HFFc6 (cell line): ENCODE measurements at regions not wholly inside any gene's neighbourhood (a gene's known extent, or its start where the extent isn't known, plus 50 kb on each side); places are given as distances from the start of the nearest gene placed in this dataset.

Experiments used
- DNase-seq: peaks from one replicate; pipeline ENCODE4 v3.0.0-alpha.2; 2018
- H3K27ac Mint-ChIP-seq: 2 replicates; pipeline ENCODE4 v1.8.0; 2020; ENCODE audit warnings: mild to moderate bottlenecking, mixed read lengths
- H3K27me3 Mint-ChIP-seq: 2 replicates; pipeline ENCODE4 v1.8.0; 2021; ENCODE audit warnings: mild to moderate bottlenecking, moderate library complexity, mixed read lengths; ENCODE audit not compliant: insufficient read depth
- H3K36me3 Mint-ChIP-seq: 2 replicates; pipeline ENCODE4 v1.8.0; 2021; ENCODE audit warnings: low read depth, mixed read lengths
- H3K4me1 Mint-ChIP-seq: 2 replicates; pipeline ENCODE4 v1.8.0; 2020; ENCODE audit warnings: low read depth, mixed read lengths
- H3K4me3 Mint-ChIP-seq: 2 replicates; pipeline ENCODE4 v1.8.0; 2020; ENCODE audit warnings: mild to moderate bottlenecking, moderate library complexity, mixed read lengths
- H3K9me3 Mint-ChIP-seq: 2 replicates; pipeline ENCODE4 v1.8.0; 2020; ENCODE audit warnings: mild to moderate bottlenecking, mixed read lengths
- CTCF ChIP-seq: fragments of 200-600 bp; sonication (generic); IDR thresholded peaks from 2 replicates; pipeline ENCODE4 v1.5.0; 2021; ENCODE audit warnings: antibody characterized with exemption, mild to moderate bottlenecking

DNA sequence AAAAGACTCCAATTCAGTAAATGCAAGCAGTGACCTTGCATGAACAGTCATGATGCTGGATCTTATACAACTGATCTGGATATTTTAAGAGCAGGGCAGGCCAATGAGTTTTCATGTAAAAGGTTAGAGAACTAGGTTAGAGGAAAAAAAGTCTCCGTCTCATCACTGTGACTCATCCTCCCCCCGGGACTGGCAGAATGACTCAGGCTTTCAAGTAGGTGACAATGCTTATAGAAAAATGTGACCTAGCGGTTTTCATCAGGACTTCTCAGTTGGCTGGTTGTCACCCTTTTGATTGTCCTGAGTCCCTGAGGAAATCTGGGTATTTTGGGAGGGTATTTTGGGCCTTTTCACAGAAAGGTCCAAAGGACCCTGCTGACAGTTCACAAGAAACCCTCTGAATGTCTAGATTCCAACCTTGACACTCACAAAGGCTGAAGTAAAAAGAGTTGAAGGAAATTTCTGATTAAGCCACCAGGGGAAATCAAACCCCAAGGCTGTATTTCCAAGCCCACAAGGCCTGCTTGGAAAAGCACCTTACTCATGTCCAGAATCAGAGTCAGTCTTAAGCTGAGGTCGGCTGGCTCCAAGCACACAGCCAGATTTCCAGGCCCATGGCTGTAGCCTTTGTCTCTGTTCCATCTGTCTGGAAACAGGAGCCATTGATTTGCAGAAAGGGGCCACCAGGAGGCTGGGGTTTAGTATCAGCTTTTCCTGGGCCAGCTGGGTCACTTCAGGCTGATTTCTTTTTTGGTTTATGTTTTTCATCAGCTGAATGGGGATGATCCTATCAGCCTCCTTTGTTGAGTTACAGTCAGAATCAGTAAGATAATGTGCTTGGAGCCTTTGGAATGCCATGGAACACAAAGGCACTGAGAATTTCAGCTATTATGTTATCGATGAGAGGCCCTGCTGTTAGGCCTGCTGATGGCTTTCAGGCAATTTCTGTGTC, 226.4 kb upstream of the HABP2 start:
- Mint-ChIP-seq H3K36me3 (no peaks in the 10 kb centered on the region), H3K9me3 (no peaks in the 10 kb centered on the region), H3K4me1 (peaks cover 55% of the 10 kb centered on the region), H3K27ac (peak overlapping the region; percentile 93), H3K27me3 (peaks cover 5% of the 10 kb centered on the region), H3K4me3 (peak overlapping the region; percentile 28)
- peak; percentile 96 for DNase-seq
- peak; percentile 70 for TF ChIP-seq CTCF

DNA sequence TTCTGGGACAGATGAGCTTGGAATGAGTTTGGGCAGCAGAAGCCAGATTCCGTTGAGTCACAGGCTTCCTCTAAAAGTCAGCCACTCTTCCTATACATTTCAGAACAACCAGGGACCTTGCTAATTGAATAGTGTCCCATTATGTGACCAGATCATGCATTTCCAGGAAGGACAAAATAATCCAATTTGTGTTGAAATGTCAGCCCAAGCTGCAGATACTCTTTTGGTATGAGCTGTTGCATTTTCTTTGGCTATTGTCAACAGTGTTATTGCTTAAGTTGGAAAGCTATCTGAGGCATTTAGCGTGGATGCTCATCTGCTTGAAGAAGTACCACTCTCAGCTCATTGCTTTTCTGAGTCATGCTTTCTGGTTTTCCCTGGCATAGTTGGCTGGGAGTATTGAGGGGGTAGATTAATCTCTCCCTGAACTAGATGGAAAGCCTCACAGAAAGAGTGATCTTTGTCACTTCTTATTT, 223.7 kb upstream of the HABP2 start:
- Mint-ChIP-seq H3K27ac (peak overlapping the region; percentile 31; the same call in 1 of the 2 replicates), H3K9me3 (peaks cover 5% of the 10 kb centered on the region; the same call in 1 of the 2 replicates), H3K36me3 (peaks cover 4% of the 10 kb centered on the region), H3K27me3 (peaks cover 5% of the 10 kb centered on the region), H3K4me1 (peaks cover 54% of the 10 kb centered on the region), H3K4me3 (peak overlapping the region; percentile 0; the same call in 1 of the 2 replicates)
- TF ChIP-seq CTCF: no peak
- peak; percentile 86 for DNase-seq

- peaks cover 12% of the 10 kb centered on the region for H3K36me3 Mint-ChIP-seq
- H3K9me3 Mint-ChIP-seq: peaks cover 14% of the 10 kb centered on the region
- H3K27ac Mint-ChIP-seq: no peak overlapping the region
- no peak overlapping the region for H3K4me3 Mint-ChIP-seq
- H3K27me3 Mint-ChIP-seq: peaks cover 5% of the 10 kb centered on the region
- TF ChIP-seq CTCF: no peak
- DNase-seq: no peak
- H3K4me1 Mint-ChIP-seq: peaks cover 43% of the 10 kb centered on the region
Measured at GRCh38 chr10:113331961-113332360, 220.9 kb upstream of the HABP2 start.

- Mint-ChIP-seq H3K27ac (no peak overlapping the region), H3K27me3 (peaks cover 9% of the 10 kb centered on the region), H3K9me3 (peaks cover 14% of the 10 kb centered on the region), H3K4me3 (no peak overlapping the region), H3K4me1 (peaks cover 39% of the 10 kb centered on the region), H3K36me3 (peaks cover 12% of the 10 kb centered on the region)
- no peak for DNase-seq
- no peak for TF ChIP-seq CTCF
Measured at GRCh38 chr10:113333313-113333712, 219.5 kb upstream of the HABP2 start.

DNA sequence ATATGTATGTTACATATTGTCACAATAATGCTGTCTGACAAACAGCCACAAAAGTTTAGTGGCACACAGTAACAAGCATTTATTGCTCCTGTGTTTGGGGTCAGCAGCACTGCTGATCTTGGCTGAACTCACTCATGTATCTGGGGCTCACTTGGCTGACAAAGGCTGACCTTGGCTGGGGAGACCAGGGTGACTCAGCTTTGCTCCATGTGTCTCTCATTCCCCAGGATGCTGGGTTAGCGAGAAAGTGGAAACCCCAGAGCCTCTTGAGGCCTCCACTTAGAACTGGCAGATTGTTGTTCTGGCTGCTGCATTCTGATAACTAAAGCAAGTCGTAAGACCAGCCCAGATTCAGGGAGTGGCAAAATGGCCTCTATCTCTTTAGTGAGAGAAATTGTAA, 217.3 kb upstream of the HABP2 start:
- Mint-ChIP-seq H3K27me3 (peaks cover 21% of the 10 kb centered on the region), H3K27ac (no peak overlapping the region), H3K36me3 (peaks cover 17% of the 10 kb centered on the region), H3K9me3 (peaks cover 14% of the 10 kb centered on the region), H3K4me1 (peaks cover 22% of the 10 kb centered on the region), H3K4me3 (no peak overlapping the region)
- peak; percentile 46 for DNase-seq
- no peak for TF ChIP-seq CTCF
